PC-9 (cell line): ENCODE measurements at regions not wholly inside any gene's neighbourhood (a gene's known extent, or its start where the extent isn't known, plus 50 kb on each side); places are given as distances from the start of the nearest gene placed in this dataset.

Experiments used
- BruUV-seq: library from RNA; stranded (reverse); fragments of 400-500 nt; replicated peaks from 2 replicates; lab custom pipeline; 2021; lab: Mats Ljungman, UMichigan
- CTCF ChIA-PET: fragments of 300-600 bp; sonication (Branson Sonifier 250); formaldehyde crosslinking; loops from one replicate; lab custom pipeline; 2022; ENCODE audit warnings: antibody characterized with exemption; lab: Charles Lee
- POLR2A ChIA-PET: fragments of 300-600 bp; sonication (Branson Sonifier 250); formaldehyde crosslinking; loops from one replicate; lab custom pipeline; 2022; ENCODE audit warnings: antibody characterized with exemption; ENCODE audit not compliant: unreplicated experiment; lab: Charles Lee
- DNase-seq, 2 experiments: peaks; one replicate each; pipeline versions ENCODE4 v3.0.0 to v3.0.0-alpha.2; 2015 to 2022; ENCODE audit warnings: mixed read lengths in 1 of 2
- H2AFZ ChIP-seq: fragments of 200-600 bp; sonication (generic); 2 replicates; pipeline ENCODE4 v1.8.1; 2017; ENCODE audit warnings: antibody characterized with exemption
- H3F3A ChIP-seq: fragments of 200-600 bp; sonication (generic); 2 replicates; pipeline ENCODE4 v1.8.1; 2017; ENCODE audit warnings: antibody characterized with exemption, mild to moderate bottlenecking, low read depth; ENCODE audit not compliant: insufficient read depth
- H3K27ac ChIP-seq: fragments of 200-600 bp; sonication (generic); 2 replicates; pipeline ENCODE4 v1.6.1; 2016; ENCODE audit warnings: mixed run types
- H3K27me3 ChIP-seq: fragments of 200-600 bp; sonication (generic); 2 replicates; pipeline ENCODE4 v1.6.1; 2016; ENCODE audit warnings: low read depth, mixed run types; ENCODE audit not compliant: insufficient read depth
- H3K36me3 ChIP-seq: fragments of 200-600 bp; sonication (generic); 2 replicates; pipeline ENCODE4 v1.6.1; 2016; ENCODE audit warnings: low read depth, mixed run types
- H3K4me1 ChIP-seq: fragments of 200-600 bp; sonication (generic); replicated peaks from 2 replicates; pipeline ENCODE4 v1.6.1; 2016; ENCODE audit warnings: mixed run types; ENCODE audit not compliant: insufficient read depth
- H3K4me2 ChIP-seq: fragments of 200-600 bp; sonication (generic); 2 replicates; pipeline ENCODE4 v1.6.1; 2017; ENCODE audit warnings: mixed run types
- H3K4me3 ChIP-seq: fragments of 200-600 bp; sonication (generic); 2 replicates; pipeline ENCODE4 v1.6.1; 2016; ENCODE audit warnings: mixed run types
- H3K79me2 ChIP-seq: fragments of 200-600 bp; sonication (generic); 2 replicates; pipeline ENCODE4 v1.6.1; 2017; ENCODE audit warnings: low read depth, mixed run types
- H3K9me2 ChIP-seq: fragments of 200-600 bp; sonication (generic); 2 replicates; pipeline ENCODE4 v1.8.1; 2017; ENCODE audit warnings: mild to moderate bottlenecking; ENCODE audit not compliant: insufficient read depth
- H3K9me3 ChIP-seq: fragments of 200-600 bp; sonication (generic); 2 replicates; pipeline ENCODE4 v1.8.1; 2016; ENCODE audit warnings: low read depth; ENCODE audit not compliant: insufficient read depth
- H4K20me1 ChIP-seq: fragments of 200-600 bp; sonication (generic); 2 replicates; pipeline ENCODE4 v1.8.1; 2017; ENCODE audit not compliant: insufficient read depth
- EZH2 ChIP-seq: fragments of 200-600 bp; sonication (generic); IDR thresholded peaks from 2 replicates; pipeline ENCODE4 v1.8.0; 2017; ENCODE audit warnings: antibody characterized with exemption, low read depth
- intact Hi-C: fragments of 100-400 bp; cut with micrococcal nuclease; formaldehyde crosslinking; loops from one replicate; pipeline ENCODE4 v1.10.0; 2022; ENCODE audit not compliant: unreplicated experiment
- TF ChIP-seq, protein P1 (sequence below): fragments of 200-600 bp; sonication (generic); conservative IDR thresholded peaks from 2 replicates; pipeline ENCODE4 v1.6.1; 2017; ENCODE audit warnings: mixed run types, antibody characterized with exemption, mild to moderate bottlenecking, moderate library complexity

- BruUV-seq, result no TSS peak
- Histone ChIP-seq H3K9me2 (no peaks in the 10 kb centered on the region), H3F3A (no peaks in the 10 kb centered on the region), H3K4me2 (no peak overlapping the region), H2AFZ (no peak overlapping the region), H3K79me2 (no peaks in the 10 kb centered on the region), H3K36me3 (no peaks in the 10 kb centered on the region), H3K27me3 (no peaks in the 10 kb centered on the region), H3K9me3 (no peaks in the 10 kb centered on the region), H3K27ac (no peak overlapping the region), H4K20me1 (no peaks in the 10 kb centered on the region; the same call in 1 of the 2 replicates), H3K4me1 (no peaks in the 10 kb centered on the region), H3K4me3 (no peak overlapping the region)
- CTCF ChIA-PET, result no interaction called here
- intact Hi-C loops, result no loop called here
- TF ChIP-seq, protein P1, sequence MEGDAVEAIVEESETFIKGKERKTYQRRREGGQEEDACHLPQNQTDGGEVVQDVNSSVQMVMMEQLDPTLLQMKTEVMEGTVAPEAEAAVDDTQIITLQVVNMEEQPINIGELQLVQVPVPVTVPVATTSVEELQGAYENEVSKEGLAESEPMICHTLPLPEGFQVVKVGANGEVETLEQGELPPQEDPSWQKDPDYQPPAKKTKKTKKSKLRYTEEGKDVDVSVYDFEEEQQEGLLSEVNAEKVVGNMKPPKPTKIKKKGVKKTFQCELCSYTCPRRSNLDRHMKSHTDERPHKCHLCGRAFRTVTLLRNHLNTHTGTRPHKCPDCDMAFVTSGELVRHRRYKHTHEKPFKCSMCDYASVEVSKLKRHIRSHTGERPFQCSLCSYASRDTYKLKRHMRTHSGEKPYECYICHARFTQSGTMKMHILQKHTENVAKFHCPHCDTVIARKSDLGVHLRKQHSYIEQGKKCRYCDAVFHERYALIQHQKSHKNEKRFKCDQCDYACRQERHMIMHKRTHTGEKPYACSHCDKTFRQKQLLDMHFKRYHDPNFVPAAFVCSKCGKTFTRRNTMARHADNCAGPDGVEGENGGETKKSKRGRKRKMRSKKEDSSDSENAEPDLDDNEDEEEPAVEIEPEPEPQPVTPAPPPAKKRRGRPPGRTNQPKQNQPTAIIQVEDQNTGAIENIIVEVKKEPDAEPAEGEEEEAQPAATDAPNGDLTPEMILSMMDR, result no peak
- no peak for TF ChIP-seq EZH2
- DNase-seq, result no peak
- POLR2A ChIA-PET, result no interaction called here
These were observed 134.7 kb upstream of the RHOBTB1 start for GRCh38 chr10:61078542-61079275.

DNA sequence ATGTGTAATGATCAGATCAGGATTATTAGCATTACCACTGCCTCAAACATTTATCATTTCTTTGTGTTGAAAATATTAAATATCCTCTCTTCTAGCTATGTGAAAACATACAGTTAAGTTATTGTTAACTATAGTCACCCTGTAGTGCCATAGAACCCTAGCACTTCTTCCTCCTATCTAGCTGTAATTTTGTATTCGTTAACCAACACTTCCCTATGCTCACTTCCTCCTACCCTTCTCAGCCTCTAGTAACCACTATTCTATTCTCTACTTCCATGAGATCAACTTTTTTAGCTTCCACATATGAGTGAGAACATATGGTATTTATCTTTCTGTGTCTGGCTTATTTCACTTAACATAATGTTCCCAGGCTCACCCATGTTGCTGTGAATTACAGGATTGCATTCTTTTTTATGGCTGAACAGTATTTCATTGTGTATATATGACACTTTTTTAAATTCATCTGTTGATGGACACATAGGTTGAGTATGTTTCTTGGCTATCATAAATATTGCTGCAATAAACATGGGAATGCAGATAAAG lies 132.7 kb upstream of the RHOBTB1 start:
- no peak overlapping the region for H3K27ac ChIP-seq
- no peaks in the 10 kb centered on the region; the same call in 1 of the 2 replicates for H4K20me1 ChIP-seq
- H3K4me3 ChIP-seq, result no peak overlapping the region
- no peaks in the 10 kb centered on the region for H3K36me3 ChIP-seq
- POLR2A ChIA-PET, result no interaction called here
- H3K4me1 ChIP-seq, result no peaks in the 10 kb centered on the region
- H3K9me2 ChIP-seq, result no peaks in the 10 kb centered on the region
- no peak overlapping the region for H3K4me2 ChIP-seq
- no TSS peak for BruUV-seq
- no peak overlapping the region for H2AFZ ChIP-seq
- DNase-seq, result no peak
- intact Hi-C loops, result no loop called here
- H3K9me3 ChIP-seq, result no peaks in the 10 kb centered on the region
- no peak for TF ChIP-seq EZH2
- TF ChIP-seq, protein P1, result no peak
- no peaks in the 10 kb centered on the region for H3K27me3 ChIP-seq
- H3F3A ChIP-seq, result no peaks in the 10 kb centered on the region
- no peaks in the 10 kb centered on the region for H3K79me2 ChIP-seq
- CTCF ChIA-PET, result no interaction called here

GRCh38 chr10:61073391-61073790 lies 129.4 kb upstream of the RHOBTB1 start:
- ChIA-PET POLR2A (no interaction called here), CTCF (interaction anchor here (0.6 kb wide), 1 partner anchor 1108 kb away, joined by 3 read pairs; no protein-coding TSS in a partner anchor)
- Histone ChIP-seq H3K79me2 (no peaks in the 10 kb centered on the region), H4K20me1 (no peaks in the 10 kb centered on the region), H2AFZ (no peak overlapping the region), H3K27me3 (no peaks in the 10 kb centered on the region), H3K9me3 (no peaks in the 10 kb centered on the region), H3K36me3 (no peaks in the 10 kb centered on the region), H3K27ac (no peak overlapping the region), H3K4me3 (no peak overlapping the region), H3K4me1 (no peaks in the 10 kb centered on the region), H3K4me2 (no peak overlapping the region), H3K9me2 (no peaks in the 10 kb centered on the region; the same call in 1 of the 2 replicates), H3F3A (no peaks in the 10 kb centered on the region)
- BruUV-seq, result no TSS peak
- no peak for DNase-seq
- TF ChIP-seq, protein P1, result no peak
- no peak for TF ChIP-seq EZH2
- intact Hi-C loops, result no loop called here
